Jurkat, Clone E6-1 (cell line): ENCODE measurements at regions not wholly inside any gene's neighbourhood (a gene's known extent, or its start where the extent isn't known, plus 50 kb on each side); places are given as distances from the start of the nearest gene placed in this dataset.

ENCODE experiments used
- DNase-seq: peaks from one replicate; pipeline ENCODE4 v3.0.0-alpha.2; 2011; ENCODE audit warnings: low read depth, low spot score
- H3K4me3 ChIP-seq: 2 replicates; pipeline ENCODE4 v1.5.1; 2011; ENCODE audit warnings: mild to moderate bottlenecking, low read length, control low read depth, moderate library complexity

- H3K4me3 ChIP-seq: no peak overlapping the region
- no peak for DNase-seq
Observed at GRCh38 chr16:50862818-50863643, 121.1 kb downstream of the CYLD start.

GRCh38 chr16:50861970-50862411 lies 120.1 kb downstream of the CYLD start:
- no peak overlapping the region for H3K4me3 ChIP-seq
- DNase-seq: no peak

DNA sequence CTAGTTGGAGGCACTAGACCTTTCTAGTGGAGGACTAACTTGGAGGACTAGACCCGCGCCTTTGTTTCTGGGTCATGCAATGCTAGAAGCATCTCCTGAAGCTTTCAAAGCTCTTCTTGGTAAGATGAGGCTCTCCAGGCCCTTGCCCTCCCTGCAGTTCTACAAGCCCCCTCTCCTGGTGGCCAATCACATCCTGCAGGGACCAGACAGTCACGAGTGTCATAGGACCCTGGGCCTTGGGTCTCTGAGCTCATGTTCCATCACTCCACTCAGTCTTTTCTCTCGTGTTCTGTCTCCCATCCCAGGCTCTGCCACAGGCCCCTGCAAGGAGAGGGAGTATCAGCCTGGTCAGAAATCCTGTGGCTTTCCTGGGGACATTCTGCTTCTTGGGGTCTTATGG lies 119.6 kb downstream of the CYLD start:
- no peak overlapping the region for H3K4me3 ChIP-seq
- no peak for DNase-seq

DNA sequence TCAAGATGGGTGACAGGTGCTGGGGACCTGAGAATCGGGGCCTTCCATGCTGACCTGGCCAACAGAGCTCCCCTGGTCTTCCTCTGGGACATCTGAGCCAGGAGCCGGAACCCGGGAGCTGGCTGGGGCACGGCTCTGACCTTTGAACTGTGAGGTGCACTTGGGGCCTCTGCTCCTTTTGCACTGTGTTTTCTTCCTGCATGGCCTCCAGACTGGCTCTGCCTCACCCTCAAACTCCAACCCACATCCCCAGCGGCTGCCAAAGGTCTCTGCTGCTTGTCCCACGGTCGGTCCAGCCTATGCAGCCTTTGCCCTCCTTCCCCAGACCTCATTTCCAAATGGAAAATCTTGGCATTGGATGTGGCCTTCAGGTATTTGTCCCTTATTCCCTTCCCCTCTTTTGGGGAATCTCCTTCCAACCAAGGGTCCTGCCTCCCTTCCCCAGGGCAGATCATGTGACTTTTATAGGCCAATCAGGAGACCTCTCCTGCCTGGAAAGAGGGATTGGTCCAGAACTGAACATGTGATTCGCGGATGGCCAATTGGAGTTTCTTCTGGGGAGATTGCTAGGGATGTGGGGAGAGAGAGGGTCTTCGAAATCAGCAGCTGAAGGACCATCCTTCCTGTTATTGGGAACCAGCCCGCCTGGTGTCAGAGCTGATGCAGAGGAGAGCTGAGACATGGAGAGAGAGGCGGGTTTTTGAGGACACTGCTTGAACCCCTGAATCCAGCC lies 117.9 kb downstream of the CYLD start:
- DNase-seq: no peak
- H3K4me3 ChIP-seq: no peak overlapping the region

GRCh38 chr16:50858877-50859627 lies 117.2 kb downstream of the CYLD start:
- no peak overlapping the region for H3K4me3 ChIP-seq
- DNase-seq: no peak

DNA sequence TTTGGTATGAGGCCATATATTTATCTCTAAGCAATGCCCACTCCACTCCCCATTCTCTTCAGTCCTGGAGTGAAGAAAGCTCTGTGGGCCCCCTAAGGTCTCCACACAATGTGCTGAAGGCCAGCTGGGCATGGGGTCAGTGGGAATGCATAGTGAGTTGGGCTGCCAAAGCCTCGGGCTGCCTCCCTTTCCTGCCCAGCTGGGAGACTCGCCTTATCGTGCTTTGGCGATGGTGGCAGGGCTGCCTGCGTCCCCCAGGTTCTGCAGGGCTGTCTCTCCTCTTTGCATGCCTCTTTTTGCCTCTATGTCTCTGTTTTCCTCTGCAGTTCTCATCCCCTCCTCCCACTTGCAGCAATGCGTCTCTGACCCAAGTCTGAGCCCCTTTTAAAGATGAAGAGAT lies 116.5 kb downstream of the CYLD start:
- no peak overlapping the region for H3K4me3 ChIP-seq
- DNase-seq: no peak

GRCh38 chr16:50857881-50858280 lies 116.0 kb downstream of the CYLD start:
- H3K4me3 ChIP-seq: no peak overlapping the region
- DNase-seq: no peak

DNA sequence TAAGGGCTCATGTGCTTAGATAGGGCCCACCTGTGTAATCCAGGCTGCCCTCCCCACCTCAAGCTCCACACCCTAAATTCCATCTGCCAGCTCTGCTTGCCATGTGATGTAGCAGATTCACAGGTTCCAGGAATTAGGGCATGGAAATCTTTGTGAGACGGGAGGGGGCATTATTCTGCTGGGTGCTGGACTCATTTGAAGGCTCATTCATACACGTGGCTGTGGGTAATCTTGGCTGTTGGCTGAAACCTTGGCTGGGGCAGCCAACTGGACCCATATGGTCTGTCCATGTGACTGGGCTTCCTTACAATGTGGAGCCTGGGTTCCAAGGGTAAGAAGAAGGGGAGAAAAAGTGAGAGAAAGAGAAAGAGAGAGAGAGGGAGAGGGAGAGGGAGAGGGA lies 115.1 kb downstream of the CYLD start:
- no peak for DNase-seq
- H3K4me3 ChIP-seq: no peak overlapping the region

GRCh38 chr16:50853329-50853728 lies 111.4 kb downstream of the CYLD start:
- H3K4me3 ChIP-seq: no peak overlapping the region
- no peak for DNase-seq
